GM21447 (cell line): ENCODE measurements at regions not wholly inside any gene's neighbourhood (a gene's known extent, or its start where the extent isn't known, plus 50 kb on each side); places are given as distances from the start of the nearest gene placed in this dataset.
"Not testable (repeated sequence)": the region's sequence is repeated elsewhere in the genome, so short reads cannot be mapped to it uniquely, and the experiment has no call there.

ENCODE experiments used
- ATAC-seq: cut with Tn5 transposase; IDR thresholded peaks from one replicate; pipeline ENCODE4 v1.9.1; 2021; ENCODE audit not compliant: unreplicated experiment

DNA sequence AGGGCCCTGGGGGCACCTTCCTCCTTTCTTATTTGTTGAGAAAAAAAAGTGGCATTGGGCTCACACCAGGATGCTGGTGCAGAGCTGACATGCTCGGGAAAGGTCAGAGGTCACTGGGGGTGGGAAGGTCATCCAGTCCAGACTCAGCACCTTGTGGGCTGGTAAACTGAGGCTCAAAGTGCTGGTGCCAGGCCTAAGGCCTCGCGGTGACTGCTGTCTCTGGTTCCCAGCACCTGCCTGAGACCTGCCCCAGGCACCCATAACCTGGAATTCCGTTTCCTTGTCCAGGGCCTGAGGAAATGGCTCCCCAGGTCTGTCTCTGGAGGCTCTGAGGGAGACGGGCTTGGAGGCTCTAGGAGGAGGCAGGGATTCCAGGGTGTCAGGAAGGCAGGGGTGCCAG is 521.0 kb downstream of the GOLGA6L6 start:
- not testable (repeated sequence) for ATAC-seq

DNA sequence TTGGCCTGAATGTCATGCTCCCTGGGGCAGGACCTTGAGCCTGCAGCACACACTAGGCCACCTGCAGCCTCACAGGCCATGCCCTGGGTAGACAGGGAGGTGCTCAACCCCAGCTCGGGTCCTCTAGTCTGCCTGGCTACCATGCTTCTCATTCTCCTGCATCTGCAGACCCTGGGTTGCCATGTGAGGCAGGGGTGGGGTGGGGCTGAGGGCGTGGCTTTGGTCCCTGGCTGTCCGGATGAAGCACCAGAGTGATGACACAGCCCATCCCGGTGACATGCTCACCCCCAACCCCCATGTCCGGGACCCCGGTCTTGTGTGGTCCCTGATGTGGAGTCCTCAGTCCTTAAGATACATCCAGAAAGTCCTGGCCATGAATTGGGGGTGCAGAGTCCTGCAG is 521.8 kb downstream of the GOLGA6L6 start:
- not testable (repeated sequence) for ATAC-seq

DNA sequence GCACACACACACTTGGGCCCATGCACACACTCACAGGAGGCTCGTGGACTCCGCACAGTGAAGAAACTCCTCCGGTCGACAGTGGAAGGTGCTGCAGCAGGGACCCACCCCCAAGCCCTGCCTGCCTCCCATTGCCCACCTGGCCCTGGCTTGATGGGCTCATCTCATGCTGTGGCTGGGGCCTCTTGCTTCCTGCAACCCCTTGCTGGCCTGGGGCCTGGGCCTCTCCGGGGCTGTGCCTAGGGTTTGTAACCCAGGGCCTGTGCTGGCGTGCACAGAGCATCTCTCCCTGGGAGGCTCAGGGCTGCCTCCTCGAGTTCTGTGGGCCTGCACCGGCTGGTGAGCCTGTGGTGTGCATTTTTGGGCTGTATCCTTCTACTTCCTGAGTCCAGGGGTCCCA is 524.0 kb downstream of the GOLGA6L6 start:
- not testable (repeated sequence) for ATAC-seq

DNA sequence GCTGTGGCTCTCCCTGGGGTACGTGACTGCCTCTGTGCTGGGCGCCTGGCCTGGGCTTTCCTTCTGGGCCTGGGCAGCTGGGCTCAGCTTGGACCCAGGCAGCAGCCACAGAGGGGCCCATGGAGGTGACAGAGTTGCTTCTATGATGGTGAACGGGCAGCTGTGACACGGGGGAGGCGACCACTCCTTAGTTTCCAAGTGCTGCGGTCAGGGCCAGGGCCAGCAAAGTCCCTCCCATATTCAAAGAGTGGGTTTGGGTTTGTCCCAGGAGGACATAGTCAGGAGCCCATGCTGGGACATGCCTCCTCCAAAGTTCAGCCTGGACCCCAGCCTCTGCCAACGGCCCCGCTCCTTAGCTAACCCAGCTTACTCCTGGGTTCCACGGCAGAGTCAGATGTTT is 524.7 kb downstream of the GOLGA6L6 start:
- ATAC-seq = not testable (repeated sequence)

DNA sequence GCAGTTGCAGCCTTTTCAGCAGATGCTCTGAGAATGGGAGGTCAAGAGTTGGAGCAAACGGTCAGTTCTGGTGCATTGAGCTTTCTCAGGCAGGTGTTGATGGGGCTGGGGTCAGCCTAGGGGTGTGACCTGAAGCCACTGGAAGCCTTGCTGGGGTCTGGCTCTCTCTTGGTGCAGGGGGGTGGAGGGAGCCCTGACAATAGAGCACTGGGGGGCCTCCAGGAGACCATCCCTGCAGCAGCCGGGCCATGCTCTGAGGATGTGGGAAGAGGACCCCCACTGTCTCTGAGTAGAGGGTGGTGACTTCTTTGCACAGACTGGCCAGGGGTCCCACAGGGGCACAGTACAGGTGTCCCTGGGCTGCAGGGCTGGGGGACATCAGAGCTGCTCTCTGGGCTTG is 528.8 kb downstream of the GOLGA6L6 start:
- not testable (repeated sequence) for ATAC-seq

DNA sequence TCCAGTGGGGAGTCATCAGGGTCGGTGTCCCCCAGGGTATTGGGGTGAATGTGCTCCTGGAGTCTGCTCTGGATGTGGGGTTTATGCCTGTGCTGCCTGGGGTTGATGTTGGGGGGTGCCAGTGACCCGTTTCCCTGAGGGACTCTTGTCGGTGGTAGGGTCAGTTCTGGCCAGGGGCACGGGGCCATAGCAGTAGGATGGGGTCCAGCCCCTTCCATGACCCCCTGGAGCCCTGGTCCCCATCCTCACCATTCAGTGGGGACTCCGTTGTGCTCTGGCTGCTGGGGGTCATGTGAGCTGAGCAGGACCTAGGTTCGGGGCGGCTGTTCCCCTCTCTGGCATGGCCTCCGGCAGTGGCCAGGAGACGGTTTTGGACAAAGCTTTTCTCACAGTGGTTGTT is 530.8 kb downstream of the GOLGA6L6 start:
- not testable (repeated sequence) for ATAC-seq

DNA sequence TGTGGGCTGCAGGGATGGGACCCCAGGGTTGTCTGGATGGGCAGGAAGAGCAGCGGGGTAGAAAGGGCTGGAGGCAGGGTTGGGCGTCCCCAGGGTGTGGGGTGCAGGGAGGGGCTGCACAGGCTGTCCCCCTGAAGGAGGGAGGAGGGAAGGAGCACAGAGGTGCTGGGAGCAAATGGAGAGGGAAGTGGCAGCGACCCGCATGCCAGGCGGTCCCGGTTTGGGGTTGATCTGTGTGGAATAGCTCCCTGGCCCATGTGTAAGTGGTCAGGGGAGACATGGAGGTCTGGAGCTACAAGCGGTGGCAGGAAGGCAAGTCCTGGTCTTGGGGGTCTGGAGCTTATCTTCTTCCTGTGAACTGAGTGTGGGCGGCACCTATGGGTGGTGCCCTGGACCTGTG is 532.0 kb downstream of the GOLGA6L6 start:
- not testable (repeated sequence) for ATAC-seq

DNA sequence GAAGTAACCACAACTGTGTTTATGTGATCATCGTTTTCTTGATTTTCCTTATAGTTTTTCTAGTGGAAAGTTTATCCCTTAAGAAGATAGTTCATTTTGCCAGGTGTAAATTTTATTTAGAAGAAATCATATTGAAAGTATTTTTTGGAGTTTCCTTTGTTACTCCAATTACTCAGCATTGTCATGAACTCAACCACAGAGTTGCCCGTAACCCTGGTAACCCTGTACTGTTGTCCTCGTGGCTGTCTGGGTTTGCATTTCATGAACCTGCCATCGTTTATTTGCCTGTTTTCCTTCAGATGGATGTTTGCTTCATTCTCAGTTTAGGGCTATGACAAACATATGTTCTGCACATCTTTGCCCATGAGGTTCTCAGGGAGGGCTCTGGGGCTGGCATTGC is 534.3 kb downstream of the GOLGA6L6 start:
- not testable (repeated sequence) for ATAC-seq

DNA sequence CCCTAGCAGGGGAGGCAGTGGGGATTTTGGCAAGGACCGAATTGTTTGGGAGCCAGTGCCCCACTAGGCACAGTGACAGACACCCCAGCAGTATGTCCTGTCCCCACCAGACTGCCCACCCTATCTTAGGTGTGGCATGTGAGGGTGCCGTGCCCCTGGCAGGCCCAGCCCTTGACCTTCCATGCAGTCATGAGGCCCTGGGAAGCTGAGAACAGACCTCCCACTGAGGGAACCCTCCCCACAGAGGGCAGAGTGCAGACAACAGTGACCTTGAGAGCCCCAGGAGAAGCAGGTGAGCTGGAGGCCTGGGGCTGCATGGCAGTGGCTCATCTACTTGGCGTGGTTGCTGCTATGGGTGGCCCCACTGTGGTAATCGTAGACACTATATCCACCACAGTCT is 538.1 kb downstream of the GOLGA6L6 start:
- ATAC-seq = not testable (repeated sequence)

DNA sequence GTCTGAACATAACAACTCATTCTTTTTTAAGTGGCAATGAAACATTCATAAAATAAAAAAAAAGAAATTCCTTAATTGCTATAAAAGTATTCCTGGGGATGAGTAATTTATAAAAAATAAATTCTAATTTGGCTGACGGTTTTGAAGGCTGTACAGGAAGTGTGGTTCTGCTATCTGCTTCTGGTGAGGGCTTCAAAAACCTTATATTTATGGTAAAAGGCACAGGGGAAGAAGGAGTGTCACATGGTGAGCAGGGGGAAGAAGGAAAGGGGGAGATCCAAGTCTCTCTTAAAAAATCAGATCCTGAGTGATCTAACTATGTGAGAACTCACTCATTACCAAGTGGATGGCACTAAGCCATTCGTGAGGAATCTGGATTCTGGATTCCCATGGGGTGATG is 539.0 kb downstream of the GOLGA6L6 start:
- not testable (repeated sequence) for ATAC-seq

DNA sequence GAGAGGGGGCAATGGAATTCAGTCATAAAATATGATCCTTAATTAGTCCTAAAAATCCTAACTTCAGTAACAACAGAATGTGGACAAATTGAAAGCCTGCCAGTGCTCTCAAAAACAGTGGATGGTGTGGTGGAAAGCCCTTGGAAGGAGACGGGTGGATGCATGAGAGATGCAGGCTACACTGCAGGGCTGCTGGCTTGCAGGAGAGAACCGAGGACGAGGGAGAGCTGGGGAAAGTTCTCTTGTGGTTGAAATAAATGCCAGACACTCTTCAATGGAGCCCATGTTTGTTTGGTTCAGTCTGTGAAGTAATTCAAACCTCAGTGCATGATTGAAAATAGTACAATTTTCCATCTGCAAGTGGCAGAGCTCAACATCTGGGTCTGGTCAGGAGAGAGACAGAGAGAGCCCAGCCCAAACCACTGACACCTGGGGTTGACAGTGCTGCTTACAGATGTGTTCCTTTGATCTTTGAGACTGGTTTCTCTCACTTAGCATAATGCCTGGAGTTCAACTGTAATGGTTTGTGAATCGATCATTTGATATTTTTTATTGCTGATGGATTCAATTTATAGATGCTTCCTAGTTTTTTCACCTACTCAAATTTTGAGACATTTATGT is 544.9 kb downstream of the GOLGA6L6 start:
- ATAC-seq = not testable (repeated sequence)

DNA sequence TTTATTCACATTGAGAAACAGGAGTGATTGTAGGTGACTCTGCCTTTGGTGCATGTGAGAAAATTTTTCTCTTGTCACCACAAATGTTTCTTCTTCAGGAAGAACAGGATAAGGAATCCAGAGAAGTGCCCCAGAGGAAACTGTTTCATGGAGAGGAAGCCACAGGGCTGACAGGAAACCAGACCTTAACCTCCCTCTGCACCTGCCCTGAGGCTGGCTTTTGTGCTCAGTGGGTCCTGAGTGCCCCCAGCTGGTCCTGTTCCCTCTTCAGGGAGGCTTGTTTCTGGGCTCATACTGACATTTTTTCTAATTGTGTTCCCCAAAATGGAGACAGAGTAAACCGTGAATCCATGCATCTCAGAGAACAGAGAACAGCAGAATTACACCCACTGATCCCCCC is 546.3 kb downstream of the GOLGA6L6 start:
- not testable (repeated sequence) for ATAC-seq

DNA sequence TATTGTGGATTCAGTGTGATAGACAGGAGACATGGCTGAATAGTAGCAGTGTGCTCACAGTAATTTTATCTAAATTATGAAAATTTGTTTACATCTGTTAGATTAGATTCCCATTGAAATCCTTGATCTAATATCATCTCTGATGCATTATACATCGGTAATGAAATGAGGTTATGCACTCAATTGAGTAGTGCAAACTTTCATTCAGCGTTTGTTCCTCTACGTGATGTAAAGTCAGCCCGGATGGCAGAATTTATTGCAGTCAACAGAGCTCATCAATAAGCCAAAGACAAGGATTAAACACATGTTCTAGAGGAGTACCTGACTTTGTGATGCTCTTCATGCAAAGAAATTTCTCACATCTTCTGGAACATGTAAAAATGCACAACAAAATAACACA is 549.2 kb downstream of the GOLGA6L6 start:
- no peak for ATAC-seq

DNA sequence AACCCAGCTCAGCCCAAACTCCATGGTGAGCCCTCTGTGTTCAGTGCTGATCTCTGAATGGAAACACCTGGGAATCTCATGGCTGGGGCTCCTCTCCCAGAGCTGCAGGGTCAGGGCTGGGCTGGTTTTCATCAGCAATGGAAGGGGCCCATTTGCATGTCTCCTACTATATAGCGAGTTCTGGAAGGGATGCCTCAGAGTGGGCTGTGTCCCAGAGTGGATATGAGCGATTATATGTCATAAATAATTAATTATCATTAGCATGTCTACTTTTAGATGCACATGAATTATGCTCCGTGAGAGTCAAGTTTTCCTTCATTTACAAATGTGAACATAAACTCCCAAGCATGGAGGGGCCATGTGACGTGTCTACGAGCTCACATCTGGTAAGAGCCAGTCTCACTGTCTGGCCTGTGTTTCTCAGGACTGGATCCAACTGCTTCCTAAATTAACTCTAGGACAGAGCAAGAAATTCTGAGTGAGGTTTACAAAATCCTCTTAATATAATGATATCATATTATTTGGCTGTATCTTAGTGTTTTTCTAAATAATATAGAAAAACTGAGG is 553.4 kb downstream of the GOLGA6L6 start:
- no peak for ATAC-seq

DNA sequence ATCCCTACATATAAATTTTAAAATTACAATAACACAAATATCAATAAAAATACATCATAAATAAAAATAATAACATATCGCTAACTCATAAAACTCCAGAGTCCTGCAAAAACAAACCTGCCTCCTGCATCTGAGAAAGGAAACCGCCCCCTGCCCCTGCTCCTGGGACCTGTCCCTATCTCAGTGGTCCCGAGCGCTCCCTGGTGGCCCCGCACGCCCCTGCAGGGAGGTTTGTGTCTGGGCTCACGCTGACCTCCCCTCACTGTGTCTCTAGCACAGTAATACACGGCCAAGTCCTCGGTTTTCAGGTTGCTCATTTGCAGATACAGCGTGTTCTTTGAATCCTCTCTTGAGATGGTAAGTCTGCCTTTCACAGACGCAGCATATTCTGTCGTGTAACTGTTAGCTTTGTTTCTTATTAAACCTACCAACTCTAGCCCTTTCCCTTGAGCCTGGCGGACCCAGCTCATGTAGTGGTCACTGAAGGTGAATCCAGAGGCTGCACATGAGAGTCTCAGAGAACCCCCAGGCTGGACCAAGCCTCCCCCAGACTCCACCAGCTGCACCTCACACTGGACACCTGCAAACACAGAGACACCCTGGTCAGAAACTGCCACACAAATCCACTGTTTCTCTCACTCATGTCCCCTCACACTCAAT is 554.1 kb downstream of the GOLGA6L6 start:
- ATAC-seq = no peak

DNA sequence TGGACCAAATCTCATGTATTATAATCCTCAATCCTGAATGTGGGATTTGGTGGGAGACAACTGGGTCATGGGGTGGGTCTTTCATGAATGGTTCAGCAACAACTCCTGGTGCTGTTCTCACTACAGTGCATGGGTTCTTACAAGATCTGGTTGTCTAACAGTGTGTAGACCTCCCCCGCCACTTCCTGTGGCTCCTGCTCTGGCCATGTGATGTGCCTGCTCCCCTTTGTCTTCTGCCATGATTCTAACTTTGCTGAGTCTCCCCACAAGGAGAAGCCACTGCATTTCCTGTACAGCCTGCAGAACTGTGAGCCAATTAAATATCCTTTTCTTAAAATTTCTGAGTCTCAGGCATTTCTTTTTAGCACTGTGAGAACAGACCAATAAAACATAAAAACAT is 557.5 kb downstream of the GOLGA6L6 start:
- no peak for ATAC-seq

DNA sequence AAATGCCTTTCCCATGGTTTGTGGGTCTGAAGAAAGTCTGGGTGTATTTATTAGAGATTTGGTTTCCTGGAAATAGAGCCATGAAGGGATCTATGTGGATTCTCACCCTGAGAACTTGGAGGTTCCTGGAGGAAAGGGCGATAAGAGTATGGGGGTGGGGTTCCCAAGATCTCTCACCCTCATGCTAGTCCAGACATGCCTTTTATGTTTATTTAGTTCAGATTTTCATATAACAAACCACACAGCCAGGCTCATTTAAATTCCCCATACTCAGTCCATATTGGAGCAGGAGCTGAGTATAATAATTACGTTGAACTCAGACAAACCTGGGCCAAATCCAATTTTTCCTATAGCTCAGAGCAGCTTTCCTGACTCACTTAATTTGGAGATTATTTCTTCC is 566.6 kb downstream of the GOLGA6L6 start:
- no peak for ATAC-seq

DNA sequence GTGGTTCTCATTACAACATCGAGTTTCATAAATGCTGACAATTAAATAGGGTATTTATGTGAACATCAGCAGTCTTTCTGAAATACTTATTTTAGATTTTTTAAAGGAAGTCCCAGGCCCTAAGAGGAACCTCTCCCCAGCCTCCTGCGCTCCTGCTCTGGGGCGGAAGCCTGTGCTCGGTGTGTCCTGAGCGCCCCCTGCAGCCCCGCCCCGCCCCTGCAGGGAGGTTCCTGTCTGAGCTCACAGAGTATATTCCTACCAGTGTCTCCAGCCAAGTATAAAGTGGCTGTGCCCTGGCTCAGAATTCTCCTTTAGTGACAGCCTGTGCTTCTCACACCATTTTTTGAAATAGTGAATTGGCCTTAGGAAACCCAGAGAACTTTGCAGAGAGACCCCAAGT is 567.9 kb downstream of the GOLGA6L6 start:
- ATAC-seq = no peak

DNA sequence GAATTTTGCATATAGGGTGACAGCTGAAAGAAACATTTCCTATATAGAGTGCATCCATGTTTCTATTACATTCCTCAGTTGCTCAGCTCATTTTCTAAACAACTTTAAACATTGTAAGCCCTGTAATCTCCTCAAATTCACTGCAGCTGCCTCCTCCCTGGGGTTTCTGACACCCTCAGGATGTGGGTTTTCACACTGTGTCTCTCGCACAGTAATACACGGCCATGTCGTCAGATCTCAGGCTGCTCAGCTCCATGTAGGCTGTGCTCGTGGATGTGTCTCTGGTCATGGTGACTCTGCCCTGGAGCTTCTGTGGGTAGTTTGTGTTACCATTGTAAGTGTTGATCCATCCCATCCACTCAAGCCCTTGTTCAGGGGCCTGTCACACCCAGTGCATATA is 569.0 kb downstream of the GOLGA6L6 start:
- not testable (repeated sequence) for ATAC-seq

DNA sequence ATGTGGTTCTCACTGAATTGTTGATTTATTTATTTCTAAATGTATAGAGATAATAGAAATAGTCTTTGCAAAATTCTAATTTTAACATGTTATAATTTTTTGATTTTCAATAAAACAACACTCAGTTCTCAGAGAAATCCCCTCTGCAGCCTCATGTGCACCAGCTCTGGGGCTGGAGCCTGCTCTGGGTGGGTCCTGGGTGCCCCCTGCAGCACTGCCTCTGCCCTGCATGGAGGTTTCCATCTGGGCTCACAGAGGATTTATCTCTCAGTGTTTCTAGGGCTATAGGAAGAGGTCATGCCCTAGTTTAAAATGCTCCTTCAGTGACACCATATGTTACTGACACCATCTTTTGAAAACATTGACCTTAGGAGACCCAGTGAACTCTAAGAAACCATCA is 576.0 kb downstream of the GOLGA6L6 start:
- ATAC-seq = not testable (repeated sequence)

DNA sequence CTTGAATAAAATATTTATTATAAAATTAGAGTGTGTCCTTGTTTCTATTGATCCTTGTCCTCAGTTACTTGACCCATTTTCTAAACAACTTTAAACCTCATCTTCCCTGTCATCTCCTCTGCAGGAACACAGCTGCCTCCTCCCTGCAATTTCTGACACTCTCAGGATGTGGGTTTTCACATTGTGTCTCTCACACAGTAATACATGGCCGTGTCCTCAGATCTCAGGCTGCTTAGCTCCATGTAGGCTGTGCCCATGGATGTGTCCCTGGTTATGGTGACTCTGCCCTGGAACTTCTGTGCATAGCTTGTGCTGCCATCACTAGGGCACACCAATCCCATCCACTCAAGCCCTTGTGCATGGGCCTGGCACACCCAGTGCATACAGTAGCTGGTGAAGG is 577.1 kb downstream of the GOLGA6L6 start:
- not testable (repeated sequence) for ATAC-seq

DNA sequence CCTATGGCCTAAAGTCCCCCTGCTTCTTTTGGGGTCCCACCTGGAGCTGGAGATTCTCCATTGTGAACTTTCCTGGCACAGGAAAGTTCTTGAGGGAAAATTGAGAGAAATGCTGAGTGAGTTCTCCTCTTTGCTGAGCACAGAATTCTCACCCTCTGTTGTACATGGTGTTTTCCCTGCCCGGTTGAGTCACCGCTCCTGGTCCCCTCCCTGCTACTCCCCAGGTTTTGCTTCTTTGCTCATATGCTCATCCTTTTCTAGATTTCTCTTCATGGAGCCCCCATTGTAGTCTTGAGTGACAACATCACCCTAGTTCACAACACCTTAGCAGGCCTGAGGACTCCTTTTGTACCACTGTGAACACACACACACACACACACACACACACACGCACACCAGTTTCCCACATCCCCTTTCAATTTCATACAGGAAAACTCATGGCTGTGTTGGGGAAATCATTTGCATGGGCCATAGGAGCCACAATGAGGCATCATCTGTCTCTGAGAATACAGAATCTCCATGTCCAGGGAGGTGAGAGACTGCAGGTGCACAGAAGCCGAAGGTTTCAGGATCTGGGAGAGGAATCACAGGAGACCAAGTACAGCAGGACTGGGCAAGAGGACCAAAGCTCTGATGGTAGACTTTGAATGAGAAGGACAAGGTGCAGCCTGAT is 585.3 kb downstream of the GOLGA6L6 start:
- ATAC-seq = no peak
